ENCODE measurements at regions not wholly inside any gene's neighbourhood (a gene's known extent, or its start where the extent isn't known, plus 50 kb on each side); places are given as distances from the start of the nearest gene placed in this dataset.
"Not testable (repeated sequence)": the region's sequence is repeated elsewhere in the genome, so short reads cannot be mapped to it uniquely, and the experiment has no call there.

DNA sequence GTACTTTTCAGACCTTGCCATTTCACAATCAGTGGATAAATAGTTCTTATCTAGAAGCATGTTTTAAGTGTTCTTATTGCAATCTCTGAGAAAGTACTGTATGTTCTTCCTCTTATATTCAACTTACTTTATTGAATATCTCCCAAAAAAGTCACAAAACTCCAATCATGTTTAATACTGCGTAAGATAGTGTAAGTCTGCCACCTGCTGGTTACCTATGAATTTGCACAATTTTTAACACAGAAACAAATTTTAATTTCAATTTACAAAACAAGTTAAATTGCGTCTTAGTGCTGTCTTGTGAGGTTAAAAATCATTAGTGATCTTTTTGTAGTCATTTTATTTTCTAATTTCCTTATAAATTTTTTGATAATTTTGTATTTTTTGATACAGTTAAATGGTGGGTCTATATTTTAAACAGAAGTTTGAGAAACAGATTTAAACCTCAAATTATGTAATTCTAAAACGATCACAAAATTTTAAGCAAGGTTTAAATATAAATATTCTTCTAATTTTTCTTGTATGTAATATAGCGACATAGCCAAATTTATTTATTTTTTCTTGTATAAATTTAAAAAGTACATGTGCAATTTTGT lies 115.8 kb downstream of the EMB start:
- DNase-seq: peak; percentile 35
- Histone ChIP-seq H3K27me3 (replicated peaks; ENCODE audit: insufficient read depth, low read length) (no peaks in the 10 kb centered on the region), H3K9me2 (replicated peaks; ENCODE audit: insufficient read depth, low read length) (no peaks in the 10 kb centered on the region), H3K9me3 (replicated peaks; ENCODE audit: insufficient read depth, low read length) (no peaks in the 10 kb centered on the region), H3K4me1 (ENCODE audit: low read length) (no peaks in the 10 kb centered on the region), H3K36me3 (replicated peaks; ENCODE audit: insufficient read depth, low read length) (no peaks in the 10 kb centered on the region), H3K4me2 (ENCODE audit: low read depth, low read length) (no peak overlapping the region), H3K4me3 (ENCODE audit: low read length) (no peak overlapping the region), H3K79me2 (ENCODE audit: low read length) (no peaks in the 10 kb centered on the region), H3F3A (ENCODE audit: insufficient read depth, low read length) (no peaks in the 10 kb centered on the region), H4K20me1 (ENCODE audit: insufficient read depth, low read length) (no peaks in the 10 kb centered on the region), H2AFZ (ENCODE audit: low read length) (no peak overlapping the region), H3K9ac (ENCODE audit: low read length) (no peak overlapping the region), H3K27ac (ENCODE audit: low read length) (no peak overlapping the region)
- no peak for TF ChIP-seq EZH2phosphoT487 (IDR thresholded peaks at IDR 0.05; ENCODE audit: low read length)
- TF ChIP-seq, protein P1, sequence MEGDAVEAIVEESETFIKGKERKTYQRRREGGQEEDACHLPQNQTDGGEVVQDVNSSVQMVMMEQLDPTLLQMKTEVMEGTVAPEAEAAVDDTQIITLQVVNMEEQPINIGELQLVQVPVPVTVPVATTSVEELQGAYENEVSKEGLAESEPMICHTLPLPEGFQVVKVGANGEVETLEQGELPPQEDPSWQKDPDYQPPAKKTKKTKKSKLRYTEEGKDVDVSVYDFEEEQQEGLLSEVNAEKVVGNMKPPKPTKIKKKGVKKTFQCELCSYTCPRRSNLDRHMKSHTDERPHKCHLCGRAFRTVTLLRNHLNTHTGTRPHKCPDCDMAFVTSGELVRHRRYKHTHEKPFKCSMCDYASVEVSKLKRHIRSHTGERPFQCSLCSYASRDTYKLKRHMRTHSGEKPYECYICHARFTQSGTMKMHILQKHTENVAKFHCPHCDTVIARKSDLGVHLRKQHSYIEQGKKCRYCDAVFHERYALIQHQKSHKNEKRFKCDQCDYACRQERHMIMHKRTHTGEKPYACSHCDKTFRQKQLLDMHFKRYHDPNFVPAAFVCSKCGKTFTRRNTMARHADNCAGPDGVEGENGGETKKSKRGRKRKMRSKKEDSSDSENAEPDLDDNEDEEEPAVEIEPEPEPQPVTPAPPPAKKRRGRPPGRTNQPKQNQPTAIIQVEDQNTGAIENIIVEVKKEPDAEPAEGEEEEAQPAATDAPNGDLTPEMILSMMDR (IDR thresholded peaks at IDR 0.05; ENCODE audit: low read length): peak; percentile 70

DNA sequence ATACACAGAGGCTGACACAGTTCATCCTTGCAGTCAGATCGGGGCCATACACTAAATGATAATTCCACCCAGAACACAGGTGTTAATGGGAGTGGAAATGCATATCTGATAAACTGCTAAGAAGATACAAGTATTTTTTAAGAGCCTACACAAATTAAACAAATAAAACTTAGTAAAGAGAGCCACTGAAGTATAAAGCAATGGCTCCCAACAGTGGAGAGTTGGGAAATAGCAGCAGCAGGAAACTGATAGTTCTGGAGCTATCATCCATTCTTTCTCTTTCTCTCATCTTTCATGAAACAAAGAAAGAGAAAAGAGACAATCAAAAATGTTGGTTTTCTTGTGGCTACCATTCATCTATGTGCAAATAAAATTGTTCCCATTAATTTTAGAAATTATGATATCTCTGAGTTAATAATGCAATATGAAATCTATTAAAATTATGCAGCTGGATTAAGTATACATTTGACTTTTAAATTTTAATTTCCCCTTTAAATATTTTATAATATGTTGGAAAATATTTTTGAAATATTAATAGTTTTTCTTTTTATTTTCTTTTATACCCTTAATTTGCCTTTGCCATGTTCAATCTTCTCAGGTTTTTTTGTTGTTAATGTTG lies 120.8 kb downstream of the EMB start:
- Histone ChIP-seq H3K4me1 (ENCODE audit: low read length) (no peaks in the 10 kb centered on the region), H2AFZ (ENCODE audit: low read length) (no peak overlapping the region), H3K27ac (ENCODE audit: low read length) (no peak overlapping the region)

GRCh38 chr5:50318220-50318619 lies 122.9 kb downstream of the EMB start:
- Histone ChIP-seq H3K9ac (ENCODE audit: low read length) (no peak overlapping the region), H3K4me3 (ENCODE audit: low read length) (no peak overlapping the region), H3K9me2 (replicated peaks; ENCODE audit: insufficient read depth, low read length) (no peaks in the 10 kb centered on the region), H3K36me3 (replicated peaks; ENCODE audit: insufficient read depth, low read length) (no peaks in the 10 kb centered on the region), H3F3A (ENCODE audit: insufficient read depth, low read length) (no peaks in the 10 kb centered on the region), H3K4me2 (ENCODE audit: low read depth, low read length) (no peak overlapping the region), H3K27ac (ENCODE audit: low read length) (no peak overlapping the region), H4K20me1 (ENCODE audit: insufficient read depth, low read length) (no peaks in the 10 kb centered on the region), H3K27me3 (replicated peaks; ENCODE audit: insufficient read depth, low read length) (no peaks in the 10 kb centered on the region), H3K79me2 (ENCODE audit: low read length) (no peaks in the 10 kb centered on the region), H2AFZ (ENCODE audit: low read length) (no peak overlapping the region), H3K9me3 (replicated peaks; ENCODE audit: insufficient read depth, low read length) (no peaks in the 10 kb centered on the region), H3K4me1 (ENCODE audit: low read length) (no peaks in the 10 kb centered on the region)
- TF ChIP-seq, protein P1 (IDR thresholded peaks at IDR 0.05; ENCODE audit: low read length): no peak
- TF ChIP-seq EZH2 (optimal IDR thresholded peaks at IDR 0.05; ENCODE audit: low read depth, low read length) (no peak), EZH2phosphoT487 (IDR thresholded peaks at IDR 0.05; ENCODE audit: low read length) (no peak)
- DNase-seq: no peak

More for the DNA sequence above, 120.8 kb downstream of the EMB start:
- TF ChIP-seq, protein P1 (IDR thresholded peaks at IDR 0.05; ENCODE audit: low read length): peak; percentile 56
- no peak for TF ChIP-seq EZH2phosphoT487 (IDR thresholded peaks at IDR 0.05; ENCODE audit: low read length)
- no peak for TF ChIP-seq EZH2 (optimal IDR thresholded peaks at IDR 0.05; ENCODE audit: low read depth, low read length)
- Histone ChIP-seq H3K79me2 (ENCODE audit: low read length) (no peaks in the 10 kb centered on the region), H3K4me3 (ENCODE audit: low read length) (no peak overlapping the region), H3K36me3 (replicated peaks; ENCODE audit: insufficient read depth, low read length) (no peaks in the 10 kb centered on the region), H3K9me3 (replicated peaks; ENCODE audit: insufficient read depth, low read length) (no peaks in the 10 kb centered on the region), H3K27me3 (replicated peaks; ENCODE audit: insufficient read depth, low read length) (no peaks in the 10 kb centered on the region), H3K9ac (ENCODE audit: low read length) (no peak overlapping the region), H4K20me1 (ENCODE audit: insufficient read depth, low read length) (no peaks in the 10 kb centered on the region), H3F3A (ENCODE audit: insufficient read depth, low read length) (no peaks in the 10 kb centered on the region), H3K4me2 (ENCODE audit: low read depth, low read length) (no peak overlapping the region), H3K9me2 (replicated peaks; ENCODE audit: insufficient read depth, low read length) (no peaks in the 10 kb centered on the region)
- no peak for DNase-seq

DNA sequence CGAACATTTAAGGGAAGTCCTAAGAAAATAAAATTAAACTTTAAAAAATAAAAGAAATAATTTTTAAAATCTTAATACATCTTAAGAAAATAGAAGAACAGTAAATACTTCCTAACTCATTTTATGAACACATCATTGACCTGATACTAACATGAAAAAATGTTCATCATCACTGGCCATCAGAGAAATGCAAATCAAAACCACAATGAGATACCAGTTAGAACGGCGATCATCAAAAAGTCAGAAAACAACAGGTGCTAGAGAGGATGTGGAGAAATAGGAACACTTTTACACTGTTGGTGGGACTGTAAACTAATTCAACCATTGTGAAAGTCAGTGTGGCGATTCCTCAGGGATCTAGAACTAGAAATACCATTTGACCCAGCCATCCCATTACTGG lies 134.6 kb downstream of the EMB start:
- not testable (repeated sequence) for H3K27ac ChIP-seq (ENCODE audit: low read length); H4K20me1 ChIP-seq (ENCODE audit: insufficient read depth, low read length); H3F3A ChIP-seq (ENCODE audit: insufficient read depth, low read length); H3K4me3 ChIP-seq (ENCODE audit: low read length); H3K4me2 ChIP-seq (ENCODE audit: low read depth, low read length); H3K9ac ChIP-seq (ENCODE audit: low read length); H3K4me1 ChIP-seq (ENCODE audit: low read length); H3K9me2 ChIP-seq (replicated peaks; ENCODE audit: insufficient read depth, low read length); H3K9me3 ChIP-seq (replicated peaks; ENCODE audit: insufficient read depth, low read length); H2AFZ ChIP-seq (ENCODE audit: low read length); H3K27me3 ChIP-seq (replicated peaks; ENCODE audit: insufficient read depth, low read length); H3K36me3 ChIP-seq (replicated peaks; ENCODE audit: insufficient read depth, low read length); H3K79me2 ChIP-seq (ENCODE audit: low read length)
- peak; percentile 31 for DNase-seq
